Transverse colon (tissue), 4 donors: ENCODE measurements at regions not wholly inside any gene's neighbourhood (a gene's known extent, or its start where the extent isn't known, plus 50 kb on each side); places are given as distances from the start of the nearest gene placed in this dataset.
"Not testable (repeated sequence)": the region's sequence is repeated elsewhere in the genome, so short reads cannot be mapped to it uniquely, and the experiment has no call there.

ENCODE experiments used
- DNase-seq: peaks from one replicate; pipeline ENCODE4 v3.0.0-alpha.2; 2019
- H3K27ac ChIP-seq, 4 donors: fragments of 200-600 bp; sonication (generic); 2 replicates each; pipeline ENCODE4 v1.5.1; 2016 to 2018; ENCODE audit warnings: inconsistent platforms in 4 of 4
- H3K27me3 ChIP-seq: fragments of 200-600 bp; sonication (generic); 2 replicates; pipeline ENCODE4 v1.5.1; 2017; ENCODE audit warnings: inconsistent platforms
- H3K36me3 ChIP-seq, 4 donors: fragments of 200-600 bp; sonication (generic); 2 replicates each; pipeline ENCODE4 v1.5.1; 2017 to 2019; ENCODE audit warnings: inconsistent platforms in 4 of 4
- H3K4me1 ChIP-seq, 4 donors: fragments of 200-600 bp; sonication (generic); 2 replicates each; pipeline ENCODE4 v1.5.1; 2017 to 2020; ENCODE audit warnings: inconsistent platforms in 4 of 4
- H3K4me3 ChIP-seq, 4 donors: fragments of 200-600 bp; sonication (generic); 1 replicate in 1 of 4; 2 replicates in 3 of 4; pipeline versions ENCODE4 v1.5.1 to v1.6.1; 2017 to 2019; ENCODE audit warnings: inconsistent platforms in 4 of 4
- H3K9me3 ChIP-seq, 2 donors: fragments of 200-600 bp; sonication (generic); 2 replicates each; pipeline ENCODE4 v1.5.1; 2017 to 2019; ENCODE audit warnings: inconsistent platforms in 2 of 2
- EP300 ChIP-seq: sonication (generic); formaldehyde crosslinking; IDR thresholded peaks from one replicate; pipeline ENCODE4 v1.6.1; 2017; ENCODE audit warnings: antibody characterized with exemption, low read depth
- POLR2A ChIP-seq: fragments of 450-650 bp; IDR thresholded peaks from one replicate; pipeline ENCODE4 v1.6.1; 2016; ENCODE audit warnings: antibody characterized with exemption, mild to moderate bottlenecking, moderate library complexity
- POLR2AphosphoS5 ChIP-seq, 3 donors: sonication (generic); formaldehyde crosslinking; IDR thresholded peaks; one replicate each; pipeline ENCODE4 v1.6.1; 2016; ENCODE audit warnings: antibody characterized with exemption in 3 of 3
- WGBS, 2 donors: methylation state at CpG; one replicate each; pipeline ENCODE4 v1.1.5; 2018; ENCODE audit warnings: low coverage in 1 of 2; 5-methylcytosine and 5-hydroxymethylcytosine counted together
- in situ Hi-C, 4 donors: fragments of 200-750 bp; cut with MboI; loops; one replicate each; pipeline versions ENCODE4 v1.15.0 to v1.15.1; 2017; ENCODE audit warnings: low sequenced_read_pairs in 3 of 4, low pct_ligation_motif_present in 1 of 4, low pct_unique_long_range_greater_than_20kb in 1 of 4
- intact Hi-C: fragments of 100-400 bp; cut with DNase I; formaldehyde crosslinking; loops from one replicate; pipeline ENCODE4 v1.15.1; 2023; ENCODE audit warnings: low total_unique reads
- TF ChIP-seq, protein P1 (sequence below), 5 experiments: fragments of 200-600 bp in 3 of 5; fragments of 450-650 bp in 2 of 5; sonication (generic) in 3 of 5; IDR thresholded peaks; 1 replicate in 2 of 5; 2 replicates in 3 of 5; pipeline ENCODE4 v1.5.1; 2016 to 2017; ENCODE audit warnings: antibody characterized with exemption in 5 of 5, inconsistent platforms in 3 of 5, mild to moderate bottlenecking in 2 of 5, moderate library complexity in 1 of 5

DNA sequence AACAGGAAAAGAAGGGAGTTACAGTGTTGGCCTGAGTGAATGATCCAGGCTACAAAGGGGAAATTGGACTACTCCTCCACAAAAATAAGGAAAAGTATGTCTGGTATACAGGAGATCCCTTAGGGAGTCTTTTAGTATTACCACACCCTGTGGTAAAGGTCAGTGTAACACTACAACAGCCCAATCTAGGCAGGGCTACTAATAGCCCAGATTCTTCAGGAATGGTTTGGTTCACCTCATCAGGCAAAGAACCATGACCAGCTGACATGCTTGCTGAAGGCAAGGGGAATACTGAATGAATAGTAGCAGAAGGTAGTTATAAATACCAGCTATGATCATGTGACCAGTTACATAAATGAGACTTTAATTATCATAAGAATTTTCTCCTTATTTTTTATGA is 372.6 kb upstream of the ATP11B start:
- Histone ChIP-seq H3K4me1 (no peaks in the 10 kb centered on the region), H3K27me3 (no peaks in the 10 kb centered on the region), H3K36me3 (no peaks in the 10 kb centered on the region), H3K9me3 (no peaks in the 10 kb centered on the region), H3K4me3 (no peak overlapping the region), H3K27ac (no peak overlapping the region)
- no peak for DNase-seq
- in situ Hi-C loops, result no loop called here
- intact Hi-C loops, result loop anchor here (5.0 kb wide), 1 partner anchor 1133 kb away; no protein-coding TSS in a partner anchor
- no peak for TF ChIP-seq EP300
- TF ChIP-seq POLR2AphosphoS5 (IDR thresholded peaks at IDR 0.05), result no peak
- no peak for TF ChIP-seq POLR2A
- TF ChIP-seq, protein P1, sequence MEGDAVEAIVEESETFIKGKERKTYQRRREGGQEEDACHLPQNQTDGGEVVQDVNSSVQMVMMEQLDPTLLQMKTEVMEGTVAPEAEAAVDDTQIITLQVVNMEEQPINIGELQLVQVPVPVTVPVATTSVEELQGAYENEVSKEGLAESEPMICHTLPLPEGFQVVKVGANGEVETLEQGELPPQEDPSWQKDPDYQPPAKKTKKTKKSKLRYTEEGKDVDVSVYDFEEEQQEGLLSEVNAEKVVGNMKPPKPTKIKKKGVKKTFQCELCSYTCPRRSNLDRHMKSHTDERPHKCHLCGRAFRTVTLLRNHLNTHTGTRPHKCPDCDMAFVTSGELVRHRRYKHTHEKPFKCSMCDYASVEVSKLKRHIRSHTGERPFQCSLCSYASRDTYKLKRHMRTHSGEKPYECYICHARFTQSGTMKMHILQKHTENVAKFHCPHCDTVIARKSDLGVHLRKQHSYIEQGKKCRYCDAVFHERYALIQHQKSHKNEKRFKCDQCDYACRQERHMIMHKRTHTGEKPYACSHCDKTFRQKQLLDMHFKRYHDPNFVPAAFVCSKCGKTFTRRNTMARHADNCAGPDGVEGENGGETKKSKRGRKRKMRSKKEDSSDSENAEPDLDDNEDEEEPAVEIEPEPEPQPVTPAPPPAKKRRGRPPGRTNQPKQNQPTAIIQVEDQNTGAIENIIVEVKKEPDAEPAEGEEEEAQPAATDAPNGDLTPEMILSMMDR (IDR thresholded peaks at IDR 0.05), result no peak

DNA sequence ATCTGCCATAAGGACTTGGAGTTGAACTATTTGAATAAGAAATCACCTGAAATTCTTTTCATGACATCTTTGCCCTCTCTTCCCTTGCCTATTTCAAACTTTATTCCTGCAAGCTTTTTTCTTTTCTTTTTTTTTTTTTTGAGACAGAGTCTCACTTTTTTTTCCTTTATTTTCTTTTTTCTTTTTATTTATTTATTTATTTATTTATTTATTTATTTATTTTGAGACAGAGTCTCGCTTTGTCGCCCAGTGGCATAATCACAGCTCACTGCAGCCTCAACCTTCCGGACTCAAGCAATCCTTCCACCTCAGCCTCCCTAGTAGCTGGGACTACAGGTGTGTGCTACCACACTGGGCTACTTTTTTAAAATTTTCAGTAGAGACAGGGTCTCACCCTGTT is 369.3 kb upstream of the ATP11B start:
- Histone ChIP-seq H3K4me3 (no peak overlapping the region), H3K27me3 (no peaks in the 10 kb centered on the region), H3K27ac (no peak overlapping the region), H3K4me1 (no peaks in the 10 kb centered on the region), H3K36me3 (no peaks in the 10 kb centered on the region), H3K9me3 (no peaks in the 10 kb centered on the region)
- intact Hi-C loops, result loop anchor here (5.0 kb wide), 1 partner anchor 1137 kb away; no protein-coding TSS in a partner anchor
- 93 to 100% methylated on average over 3 of the region's 3 CpGs for WGBS, 2 donors
- in situ Hi-C loops, result no loop called here
- TF ChIP-seq POLR2A (no peak), POLR2AphosphoS5 (IDR thresholded peaks at IDR 0.05) (no peak), EP300 (no peak)
- DNase-seq, result no peak

GRCh38 chr3:182425926-182426718 is 367.2 kb upstream of the ATP11B start:
- 86 to 100% methylated on average over 1 to 27 of the region's 32 CpGs for WGBS, 2 donors
- H3K27ac ChIP-seq, DNase-seq, intact Hi-C loops, H3K9me3 ChIP-seq, H3K4me1 ChIP-seq, H3K36me3 ChIP-seq, H3K4me3 ChIP-seq, H3K27me3 ChIP-seq: not testable (repeated sequence)
- in situ Hi-C loops, result loop anchor here in 1 of 4 donors (25.0 kb wide), 1 partner anchor 111 kb away; no protein-coding TSS in a partner anchor

DNA sequence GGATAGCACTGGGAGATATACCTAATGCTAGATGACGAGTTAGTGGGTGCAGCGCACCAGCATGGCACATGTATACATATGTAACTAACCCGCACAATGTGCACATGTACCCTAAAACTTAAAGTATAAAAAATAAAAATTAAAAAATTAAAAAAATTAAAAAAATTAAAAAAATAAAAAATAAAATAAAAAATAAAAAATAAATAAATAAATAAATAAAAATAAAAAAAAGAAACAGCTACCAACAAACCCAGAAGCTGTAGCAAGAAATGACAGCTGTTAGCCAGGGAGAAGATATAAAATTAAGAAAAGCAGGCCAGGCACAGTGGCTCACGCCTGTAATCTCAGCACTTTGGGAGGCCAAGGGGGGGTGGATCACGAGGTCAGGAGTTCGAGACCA is 361.3 kb upstream of the ATP11B start:
- in situ Hi-C loops, result loop anchor here in 1 of 4 donors (25.0 kb wide), 1 partner anchor 105 kb away; no protein-coding TSS in a partner anchor
- H3K9me3 ChIP-seq, H3K36me3 ChIP-seq, H3K27ac ChIP-seq, DNase-seq, H3K4me3 ChIP-seq, H3K4me1 ChIP-seq, H3K27me3 ChIP-seq, intact Hi-C loops: not testable (repeated sequence)
- 97 to 100% methylated on average over 3 to 6 of the region's 6 CpGs for WGBS, 2 donors

- in situ Hi-C loops, result loop anchor here in 1 of 4 donors (25.0 kb wide), 1 partner anchor 101 kb away; no protein-coding TSS in a partner anchor
- H3K4me3 ChIP-seq, result no peak overlapping the region
- H3K4me1 ChIP-seq, result no peaks in the 10 kb centered on the region
- H3K27ac ChIP-seq, result no peak overlapping the region
- DNase-seq, result no peak
- no peaks in the 10 kb centered on the region for H3K27me3 ChIP-seq
- H3K36me3 ChIP-seq, result no peaks in the 10 kb centered on the region
- TF ChIP-seq EP300 (no peak), POLR2A (no peak), POLR2AphosphoS5 (IDR thresholded peaks at IDR 0.05) (no peak)
- TF ChIP-seq, protein P1 (IDR thresholded peaks at IDR 0.05), result no peak
- H3K9me3 ChIP-seq, result no peaks in the 10 kb centered on the region
- intact Hi-C loops, result no loop called here
- WGBS, 2 donors, result 43 to 46% methylated on average over 1 of the region's 1 CpG
Measured at GRCh38 chr3:182435860-182436259, 357.4 kb upstream of the ATP11B start.
